ENCODE measurements at regions not wholly inside any gene's neighbourhood (a gene's known extent, or its start where the extent isn't known, plus 50 kb on each side); places are given as distances from the start of the nearest gene placed in this dataset.
"Not testable (repeated sequence)": the region's sequence is repeated elsewhere in the genome, so short reads cannot be mapped to it uniquely, and the experiment has no call there.

GRCh38 chr5:173411791-173412555 is 83.8 kb upstream of the STC2 start:
- DNase-seq, result no peak

GRCh38 chr5:173410459-173411233 is 82.4 kb upstream of the STC2 start:
- no peak for DNase-seq

- DNase-seq, result no peak
These were observed 80.7 kb upstream of the STC2 start for GRCh38 chr5:173408946-173409345.

- no peak for DNase-seq
These were observed 71.6 kb upstream of the STC2 start for GRCh38 chr5:173399851-173400250.

GRCh38 chr5:173397516-173397915 is 69.3 kb upstream of the STC2 start:
- peak; percentile 26 for DNase-seq

- no peak for DNase-seq
These were observed 68.2 kb upstream of the STC2 start for GRCh38 chr5:173396311-173396993.

- no peak for DNase-seq
These were observed 67.7 kb upstream of the STC2 start for GRCh38 chr5:173395933-173396308.

- DNase-seq, result no peak
These were observed 67.2 kb upstream of the STC2 start for GRCh38 chr5:173395257-173395932.

GRCh38 chr5:173394701-173395100 is 66.5 kb upstream of the STC2 start:
- DNase-seq, result no peak

GRCh38 chr5:173392172-173392571 is 64.0 kb upstream of the STC2 start:
- DNase-seq, result no peak

GRCh38 chr5:173391031-173391430 is 62.8 kb upstream of the STC2 start:
- no peak for DNase-seq

GRCh38 chr5:173387293-173387692 is 59.1 kb upstream of the STC2 start:
- not testable (repeated sequence) for DNase-seq

- no peak for DNase-seq
These were observed 57.7 kb upstream of the STC2 start for GRCh38 chr5:173385832-173386360.

- DNase-seq, result no peak
These were observed 55.5 kb upstream of the STC2 start for GRCh38 chr5:173383711-173384110.

- DNase-seq, result no peak
These were observed 50.5 kb upstream of the STC2 start for GRCh38 chr5:173378727-173379126.
